ENCODE measurements at regions not wholly inside any gene's neighbourhood (a gene's known extent, or its start where the extent isn't known, plus 50 kb on each side); places are given as distances from the start of the nearest gene placed in this dataset.

GRCh38 chr7:13336227-13336626, 648.8 kb downstream of the ARL4A start:
- intact Hi-C loops (cut with micrococcal nuclease; ENCODE audit: unreplicated experiment), result no loop called here
- Mint-ChIP-seq H3K4me3 (ENCODE audit: low read depth, unreplicated experiment) (no peak overlapping the region), H3K9me3 (ENCODE audit: low read depth, unreplicated experiment) (no peaks in the 10 kb centered on the region), H3K27me3 (ENCODE audit: unreplicated experiment) (no peaks in the 10 kb centered on the region), H3K27ac (ENCODE audit: unreplicated experiment) (no peak overlapping the region), H3K36me3 (ENCODE audit: insufficient read depth, unreplicated experiment) (no peaks in the 10 kb centered on the region), H3K4me1 (ENCODE audit: low read depth, unreplicated experiment) (no peaks in the 10 kb centered on the region)
- no peak for DNase-seq
- no TSS peak for BruUV-seq (replicated peaks)
- no peak for TF ChIP-seq CTCF (IDR thresholded peaks at IDR 0.05; ENCODE audit: unreplicated experiment)
- CTCF ChIA-PET, result no interaction called here

DNA sequence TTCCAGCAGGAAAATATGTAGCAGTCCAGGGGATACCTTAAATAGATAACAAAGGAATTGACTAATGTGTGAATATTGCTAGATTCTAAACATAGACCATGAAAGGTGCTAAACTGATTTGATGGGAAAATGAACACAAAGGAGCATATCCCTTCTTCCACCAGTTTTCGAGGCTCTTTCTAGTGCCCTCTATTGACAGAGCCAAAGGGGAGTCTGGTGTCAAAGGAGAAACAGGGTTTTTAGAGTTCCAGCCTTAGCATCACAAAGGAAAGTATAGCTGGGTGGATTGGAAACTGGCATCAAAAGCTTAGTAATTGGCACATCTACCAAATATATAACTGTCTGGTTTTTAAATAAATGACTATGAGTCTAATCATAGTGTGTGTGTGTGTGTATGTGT, 636.8 kb downstream of the ETV1 start:
- TF ChIP-seq CTCF (IDR thresholded peaks at IDR 0.05; ENCODE audit: unreplicated experiment), result no peak
- peaks cover 3% of the 10 kb centered on the region for H3K9me3 Mint-ChIP-seq (ENCODE audit: low read depth, unreplicated experiment)

GRCh38 chr7:13359656-13360055, 629.8 kb downstream of the ETV1 start:
- no peaks in the 10 kb centered on the region for H3K4me1 Mint-ChIP-seq (ENCODE audit: low read depth, unreplicated experiment)
- no TSS peak for BruUV-seq (replicated peaks)
- H3K27ac Mint-ChIP-seq (ENCODE audit: unreplicated experiment), result no peak overlapping the region
- no peak for DNase-seq
- no peaks in the 10 kb centered on the region for H3K27me3 Mint-ChIP-seq (ENCODE audit: unreplicated experiment)
- CTCF ChIA-PET, result no interaction called here
- H3K36me3 Mint-ChIP-seq (ENCODE audit: insufficient read depth, unreplicated experiment), result no peaks in the 10 kb centered on the region
- H3K9me3 Mint-ChIP-seq (ENCODE audit: low read depth, unreplicated experiment), result no peaks in the 10 kb centered on the region
- intact Hi-C loops (cut with micrococcal nuclease; ENCODE audit: unreplicated experiment), result no loop called here
- TF ChIP-seq CTCF (IDR thresholded peaks at IDR 0.05; ENCODE audit: unreplicated experiment), result no peak
- no peak overlapping the region for H3K4me3 Mint-ChIP-seq (ENCODE audit: low read depth, unreplicated experiment)

More for the DNA sequence above, 636.8 kb downstream of the ETV1 start:
- H3K27ac Mint-ChIP-seq (ENCODE audit: unreplicated experiment), result no peak overlapping the region
- DNase-seq, result no peak
- no peaks in the 10 kb centered on the region for H3K36me3 Mint-ChIP-seq (ENCODE audit: insufficient read depth, unreplicated experiment)
- no TSS peak for BruUV-seq (replicated peaks)
- intact Hi-C loops (cut with micrococcal nuclease; ENCODE audit: unreplicated experiment), result no loop called here
- no peaks in the 10 kb centered on the region for H3K27me3 Mint-ChIP-seq (ENCODE audit: unreplicated experiment)
- CTCF ChIA-PET, result no interaction called here
- H3K4me1 Mint-ChIP-seq (ENCODE audit: low read depth, unreplicated experiment), result no peaks in the 10 kb centered on the region
- H3K4me3 Mint-ChIP-seq (ENCODE audit: low read depth, unreplicated experiment), result no peak overlapping the region

DNA sequence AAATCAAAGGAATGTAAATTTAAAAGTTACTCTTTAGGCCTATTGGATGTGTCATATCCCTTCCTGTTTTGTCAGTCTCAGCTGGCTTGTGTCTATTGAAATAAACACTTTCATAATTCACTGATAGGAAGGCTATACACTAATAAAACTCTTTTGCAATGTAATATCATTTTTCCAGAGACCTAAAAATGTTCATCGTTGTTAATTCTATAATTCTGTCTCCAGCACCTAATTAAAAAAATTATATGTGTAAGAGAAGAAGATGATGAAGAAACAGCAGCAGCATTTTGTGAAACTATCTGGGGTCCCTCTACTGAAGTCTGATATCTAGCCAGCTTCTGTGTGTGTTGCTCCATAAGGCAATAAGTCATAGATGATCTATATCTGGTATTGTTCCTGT, 602.7 kb downstream of the ETV1 start:
- TF ChIP-seq CTCF (IDR thresholded peaks at IDR 0.05; ENCODE audit: unreplicated experiment), result no peak
- no peaks in the 10 kb centered on the region for H3K36me3 Mint-ChIP-seq (ENCODE audit: insufficient read depth, unreplicated experiment)
- intact Hi-C loops (cut with micrococcal nuclease; ENCODE audit: unreplicated experiment), result no loop called here
- CTCF ChIA-PET, result no interaction called here
- no peak for DNase-seq
- BruUV-seq (replicated peaks), result no TSS peak
- H3K27me3 Mint-ChIP-seq (ENCODE audit: unreplicated experiment), result no peaks in the 10 kb centered on the region
- H3K27ac Mint-ChIP-seq (ENCODE audit: unreplicated experiment), result no peak overlapping the region
- H3K4me3 Mint-ChIP-seq (ENCODE audit: low read depth, unreplicated experiment), result no peak overlapping the region
- H3K9me3 Mint-ChIP-seq (ENCODE audit: low read depth, unreplicated experiment), result no peaks in the 10 kb centered on the region
- no peaks in the 10 kb centered on the region for H3K4me1 Mint-ChIP-seq (ENCODE audit: low read depth, unreplicated experiment)

GRCh38 chr7:13407911-13408310, 581.6 kb downstream of the ETV1 start:
- BruUV-seq (replicated peaks), result no TSS peak
- CTCF ChIA-PET, result no interaction called here
- Mint-ChIP-seq H3K4me3 (ENCODE audit: low read depth, unreplicated experiment) (no peak overlapping the region), H3K4me1 (ENCODE audit: low read depth, unreplicated experiment) (no peaks in the 10 kb centered on the region), H3K9me3 (ENCODE audit: low read depth, unreplicated experiment) (no peaks in the 10 kb centered on the region), H3K27ac (ENCODE audit: unreplicated experiment) (no peak overlapping the region), H3K36me3 (ENCODE audit: insufficient read depth, unreplicated experiment) (no peaks in the 10 kb centered on the region), H3K27me3 (ENCODE audit: unreplicated experiment) (no peaks in the 10 kb centered on the region)
- intact Hi-C loops (cut with micrococcal nuclease; ENCODE audit: unreplicated experiment), result no loop called here
- TF ChIP-seq CTCF (IDR thresholded peaks at IDR 0.05; ENCODE audit: unreplicated experiment), result no peak
- no peak for DNase-seq
